Stomach smooth muscle (tissue), 2 donors: ENCODE measurements at regions not wholly inside any gene's neighbourhood (a gene's known extent, or its start where the extent isn't known, plus 50 kb on each side); places are given as distances from the start of the nearest gene placed in this dataset.

ENCODE experiments used
- H3K27ac ChIP-seq: one replicate; pipeline ENCODE4 v1.7.0; 2013; ENCODE audit warnings: mild to moderate bottlenecking, low read length, inconsistent platforms
- H3K27me3 ChIP-seq, 2 donors: one replicate each; pipeline ENCODE4 v1.7.0; 2013; ENCODE audit warnings: low read length in 2 of 2; ENCODE audit not compliant: insufficient read depth in 2 of 2, control insufficient read depth in 1 of 2
- H3K36me3 ChIP-seq, 2 donors: one replicate each; pipeline ENCODE4 v1.7.0; 2013; ENCODE audit warnings: low read length in 2 of 2; ENCODE audit not compliant: control insufficient read depth in 2 of 2, insufficient read depth in 2 of 2
- H3K4me1 ChIP-seq: one replicate; pipeline ENCODE4 v1.7.0; 2013; ENCODE audit warnings: low read length; ENCODE audit not compliant: control insufficient read depth, insufficient read depth
- H3K4me3 ChIP-seq, 2 donors: one replicate each; pipeline ENCODE4 v1.7.0; 2013; ENCODE audit warnings: low read length in 2 of 2
- H3K9ac ChIP-seq, 2 donors: one replicate each; pipeline ENCODE4 v1.7.0; 2013; ENCODE audit warnings: low read length in 2 of 2, mild to moderate bottlenecking in 1 of 2
- H3K9me3 ChIP-seq, 2 donors: one replicate each; pipeline ENCODE4 v1.7.0; 2013; ENCODE audit warnings: low read length in 2 of 2; ENCODE audit not compliant: control insufficient read depth in 2 of 2
- donor health status: healthy.
- donor health status: Pancreatic carcinoma.

GRCh38 chr10:22481106-22481505 is 135.8 kb downstream of the SPAG6 start:
- peaks cover 12 to 19% of the 10 kb centered on the region in 2 donors for H3K27me3 ChIP-seq
- no peak overlapping the region for H3K27ac ChIP-seq
- no peaks in the 10 kb centered on the region for H3K9me3 ChIP-seq
- no peaks in the 10 kb centered on the region for H3K36me3 ChIP-seq
- no peak overlapping the region for H3K9ac ChIP-seq
- peaks cover 7% of the 10 kb centered on the region for H3K4me1 ChIP-seq
- no peak overlapping the region for H3K4me3 ChIP-seq

- Histone ChIP-seq H3K36me3 (no peaks in the 10 kb centered on the region), H3K9me3 (no peaks in the 10 kb centered on the region), H3K27me3 (peaks cover 8 to 11% of the 10 kb centered on the region in 2 donors), H3K27ac (no peak overlapping the region), H3K4me3 (no peak overlapping the region), H3K4me1 (no peaks in the 10 kb centered on the region), H3K9ac (no peak overlapping the region)
Measured at GRCh38 chr10:22481687-22482539, 136.6 kb downstream of the SPAG6 start.

GRCh38 chr10:22483132-22483531 is 137.8 kb downstream of the SPAG6 start:
- no peaks in the 10 kb centered on the region for H3K9me3 ChIP-seq
- no peak overlapping the region for H3K4me3 ChIP-seq
- H3K27me3 ChIP-seq = peaks cover 0 to under 1% of the 10 kb centered on the region in 2 donors
- no peak overlapping the region for H3K27ac ChIP-seq
- no peaks in the 10 kb centered on the region for H3K4me1 ChIP-seq
- H3K9ac ChIP-seq = no peak overlapping the region
- no peaks in the 10 kb centered on the region for H3K36me3 ChIP-seq
